ENCODE measurements at regions not wholly inside any gene's neighbourhood (a gene's known extent, or its start where the extent isn't known, plus 50 kb on each side); places are given as distances from the start of the nearest gene placed in this dataset.

DNA sequence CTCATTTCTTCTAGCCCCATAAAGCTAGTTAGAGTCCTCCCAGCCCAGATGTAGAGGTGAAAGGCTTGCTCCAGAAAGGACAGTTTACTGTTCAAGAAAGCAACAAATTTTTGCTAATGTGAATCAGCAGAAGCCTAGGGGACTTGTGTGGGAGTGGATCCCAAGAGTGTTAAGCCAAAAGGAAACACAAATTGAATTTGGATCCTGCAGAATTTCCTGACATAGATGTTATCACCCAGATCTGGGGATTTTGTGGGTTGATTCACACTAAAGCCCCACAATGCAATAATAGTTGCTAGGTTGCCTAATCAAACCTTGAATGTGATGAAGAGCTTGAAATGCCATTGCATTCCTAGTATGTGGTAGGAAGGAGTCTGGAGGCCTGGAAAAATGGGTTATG is 135.2 kb upstream of the HS3ST3A1 start:
- DNase-seq (ENCODE audit: low spot score): peak; percentile 65

DNA sequence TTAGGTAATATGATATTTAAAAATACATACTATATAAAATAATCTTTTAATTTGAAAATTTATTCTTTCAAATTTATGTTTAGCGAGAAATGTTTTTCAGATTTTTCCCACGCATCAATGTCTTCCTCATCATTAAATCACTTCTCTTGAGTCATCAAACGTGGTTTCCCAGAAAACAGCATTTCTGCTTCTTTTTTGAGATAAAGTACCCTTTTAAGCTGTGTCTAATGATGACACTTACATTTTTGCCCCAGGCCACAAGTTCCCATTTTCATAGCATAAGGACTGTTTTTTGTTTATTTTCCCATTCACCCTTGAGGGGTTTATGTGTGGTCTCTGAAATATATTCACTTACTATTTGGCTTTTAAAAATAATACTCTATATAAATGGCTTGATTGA is 139.0 kb upstream of the HS3ST3A1 start:
- DNase-seq (ENCODE audit: low spot score): no peak

DNA sequence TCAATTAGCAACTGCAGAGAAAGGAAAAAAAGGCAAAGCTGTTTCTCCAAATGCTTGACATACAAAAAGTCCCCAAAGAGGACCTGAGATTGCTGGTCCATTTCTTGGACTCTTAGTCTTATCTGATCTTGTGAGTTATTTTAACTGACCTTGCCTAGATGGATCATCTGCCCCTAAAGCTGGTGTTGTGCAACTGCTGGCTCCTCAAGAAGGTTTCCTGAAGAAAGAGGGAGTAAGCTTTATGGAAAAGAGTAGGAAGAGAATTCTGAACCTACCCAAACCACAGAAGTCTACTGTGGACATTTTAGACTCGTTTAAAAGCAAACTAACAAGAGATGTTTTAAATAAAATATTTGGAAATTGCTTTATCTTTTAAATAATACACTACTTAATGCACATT is 140.0 kb upstream of the HS3ST3A1 start:
- no peak for DNase-seq (ENCODE audit: low spot score)

- DNase-seq (ENCODE audit: low spot score): no peak
These were observed 142.2 kb upstream of the HS3ST3A1 start for GRCh38 chr17:13743906-13744305.

DNA sequence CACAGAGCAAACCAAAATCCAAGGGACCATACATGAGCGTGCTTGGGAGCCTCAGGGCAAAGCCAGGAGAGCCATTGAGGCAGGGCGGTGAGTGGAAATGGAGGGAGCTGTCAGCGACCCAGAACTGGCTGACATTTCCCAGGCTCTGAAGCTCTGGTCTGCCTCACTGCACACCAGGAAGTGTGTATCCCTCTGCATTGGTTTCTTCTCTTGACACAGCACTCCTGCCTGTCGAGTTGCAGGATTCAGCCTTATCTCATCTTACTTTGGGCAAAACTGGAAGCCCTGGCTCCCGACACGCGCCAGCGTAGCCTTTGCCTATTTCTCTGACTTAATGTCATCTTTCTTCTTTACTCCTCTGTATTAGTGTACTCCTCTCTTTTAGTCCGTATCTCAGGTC is 144.7 kb upstream of the HS3ST3A1 start:
- DNase-seq (ENCODE audit: low spot score): no peak

DNA sequence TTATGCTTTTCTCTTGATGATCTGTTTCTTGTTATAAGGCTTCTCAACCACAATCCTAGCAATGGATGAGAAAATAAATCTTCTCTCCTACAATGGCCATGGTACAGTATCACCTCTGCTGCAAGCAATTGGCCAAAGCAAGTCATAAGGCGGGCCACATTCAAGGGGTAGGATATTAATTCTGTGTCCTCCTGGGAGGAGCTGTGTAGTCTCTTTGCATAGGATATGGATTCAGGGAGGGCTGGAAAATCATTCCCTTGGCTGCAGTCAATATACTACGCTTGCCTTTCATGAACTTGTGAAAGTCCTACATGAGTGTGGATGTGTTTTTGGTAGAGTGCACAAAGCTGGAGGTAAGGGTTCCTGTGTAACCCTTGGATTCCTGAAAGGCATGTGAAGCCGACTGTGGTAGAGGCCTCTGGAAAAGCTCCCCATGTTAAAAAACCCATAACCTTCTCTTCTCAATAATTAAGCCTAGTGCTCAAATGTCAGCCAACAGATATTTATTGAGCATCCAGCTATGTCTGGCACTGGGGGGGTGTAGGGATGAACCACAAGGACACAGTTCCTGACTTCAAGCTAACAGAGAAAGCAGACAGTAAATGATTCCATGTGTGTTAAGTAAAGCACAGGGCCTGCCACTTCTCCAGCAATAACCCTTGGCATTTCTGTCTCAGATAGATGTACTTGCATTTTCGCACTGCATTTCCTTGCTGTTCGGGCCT is 147.6 kb upstream of the HS3ST3A1 start:
- peak; percentile 28 for DNase-seq (ENCODE audit: low spot score)

GRCh38 chr17:13749891-13750235 is 148.1 kb upstream of the HS3ST3A1 start:
- no peak for DNase-seq (ENCODE audit: low spot score)

- no peak for DNase-seq (ENCODE audit: low spot score)
These were observed 149.4 kb upstream of the HS3ST3A1 start for GRCh38 chr17:13750816-13751793.

DNA sequence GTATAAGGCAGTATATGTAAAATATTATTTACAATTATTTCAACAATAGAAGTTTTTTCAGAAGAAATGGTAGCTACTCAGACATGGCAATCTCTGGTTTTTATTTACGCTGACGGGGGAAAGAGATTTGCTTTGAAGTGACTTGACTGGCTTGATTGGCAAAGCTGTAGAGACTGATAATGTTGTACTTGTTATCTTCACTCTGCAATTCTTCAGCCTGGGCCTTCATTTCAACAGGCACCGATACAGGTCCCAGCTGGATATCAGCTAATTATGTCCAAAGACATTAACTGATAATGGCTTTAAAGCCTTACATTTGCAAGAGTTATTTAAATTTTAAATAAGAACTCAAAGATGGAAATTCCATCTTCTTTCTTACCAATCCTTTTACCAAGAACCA is 151.4 kb upstream of the HS3ST3A1 start:
- DNase-seq (ENCODE audit: low spot score): no peak

- peak; percentile 17 for DNase-seq (ENCODE audit: low spot score)
These were observed 152.0 kb upstream of the HS3ST3A1 start for GRCh38 chr17:13753771-13754170.

DNA sequence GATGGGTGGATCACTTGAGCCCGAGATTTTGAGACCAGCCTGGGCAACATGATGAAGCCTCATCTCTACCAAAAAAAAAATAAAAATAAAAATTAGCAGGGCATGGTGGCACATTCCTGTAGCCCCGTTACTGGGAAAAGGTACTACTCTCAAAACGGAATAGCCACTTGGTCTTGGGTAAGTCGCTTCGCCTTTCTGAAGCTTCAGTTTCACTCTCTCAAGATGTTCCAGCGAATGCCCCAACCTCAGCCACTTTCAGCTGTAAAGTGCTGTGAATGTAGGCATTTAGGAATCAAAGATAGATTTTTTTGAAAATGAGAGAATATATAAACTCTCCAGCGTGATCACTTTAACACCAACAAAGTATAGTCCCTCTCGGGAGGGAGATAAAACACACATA is 154.1 kb upstream of the HS3ST3A1 start:
- DNase-seq (ENCODE audit: low spot score): no peak

- DNase-seq (ENCODE audit: low spot score): no peak
These were observed 155.0 kb upstream of the HS3ST3A1 start for GRCh38 chr17:13756763-13757162.

DNA sequence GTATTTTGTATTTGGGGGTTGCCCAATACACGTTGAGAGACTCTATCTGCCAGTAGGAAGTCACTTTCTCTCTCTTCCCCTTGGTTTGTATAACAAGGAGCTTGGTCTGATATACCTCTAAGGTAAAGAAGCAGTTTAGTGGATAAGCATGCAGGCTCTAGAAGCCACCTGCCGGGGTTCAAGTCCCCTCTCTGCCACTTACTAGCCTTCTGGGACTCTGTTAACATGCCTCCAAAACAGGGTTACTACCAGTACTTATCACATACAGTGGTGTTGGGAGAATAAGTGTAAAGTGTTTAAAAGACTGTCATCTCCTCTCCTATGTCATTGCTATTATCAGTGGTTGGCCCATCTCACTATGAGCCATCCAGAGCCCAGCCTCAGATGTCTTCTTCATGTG is 156.1 kb upstream of the HS3ST3A1 start:
- no peak for DNase-seq (ENCODE audit: low spot score)

GRCh38 chr17:13759518-13760335 is 158.0 kb upstream of the HS3ST3A1 start:
- no peak for DNase-seq (ENCODE audit: low spot score)

GRCh38 chr17:13761038-13761603 is 159.4 kb upstream of the HS3ST3A1 start:
- no peak for DNase-seq (ENCODE audit: low spot score)

- peak; percentile 8 for DNase-seq (ENCODE audit: low spot score)
These were observed 164.0 kb upstream of the HS3ST3A1 start for GRCh38 chr17:13765701-13766100.

DNA sequence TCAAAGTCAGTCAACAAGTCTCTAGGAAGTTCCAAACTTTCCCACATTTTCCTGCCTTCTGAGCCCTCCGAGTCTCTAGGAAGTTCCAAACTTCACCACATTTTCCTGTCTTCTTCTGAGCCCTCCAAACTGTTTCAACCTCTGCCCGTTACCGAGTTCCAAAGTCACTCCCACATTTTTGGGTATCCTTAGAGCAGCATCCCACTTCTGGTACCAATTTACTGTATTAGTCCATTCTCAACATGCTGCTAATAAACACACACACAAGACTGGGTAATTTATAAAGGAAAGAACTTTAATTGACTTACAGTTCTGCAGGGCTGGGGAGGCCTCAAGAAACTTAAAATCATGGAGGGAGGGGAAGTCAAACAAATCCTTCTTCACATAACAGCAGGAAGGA is 169.0 kb upstream of the HS3ST3A1 start:
- DNase-seq (ENCODE audit: low spot score): no peak

DNA sequence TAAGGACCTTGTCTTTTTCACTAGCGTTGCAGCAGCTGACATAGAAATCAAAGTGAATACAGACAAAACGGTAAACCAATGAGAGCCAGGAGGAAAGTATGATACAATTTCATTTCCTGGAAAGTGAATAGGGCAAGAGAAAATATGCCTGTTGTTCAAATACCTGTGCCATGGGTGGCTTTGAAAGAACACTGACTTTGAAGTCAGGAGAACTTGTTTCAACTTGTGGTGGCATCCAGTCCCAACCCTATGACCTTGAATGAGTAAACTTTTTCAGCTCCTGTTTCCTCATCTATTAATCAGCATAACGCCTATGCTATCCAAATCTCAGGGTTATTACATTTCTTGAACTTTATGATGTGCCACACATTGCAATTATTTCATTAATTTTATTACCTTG is 173.7 kb upstream of the HS3ST3A1 start:
- DNase-seq (ENCODE audit: low spot score): no peak

- DNase-seq (ENCODE audit: low spot score): no peak
These were observed 174.4 kb upstream of the HS3ST3A1 start for GRCh38 chr17:13776027-13776551.

DNA sequence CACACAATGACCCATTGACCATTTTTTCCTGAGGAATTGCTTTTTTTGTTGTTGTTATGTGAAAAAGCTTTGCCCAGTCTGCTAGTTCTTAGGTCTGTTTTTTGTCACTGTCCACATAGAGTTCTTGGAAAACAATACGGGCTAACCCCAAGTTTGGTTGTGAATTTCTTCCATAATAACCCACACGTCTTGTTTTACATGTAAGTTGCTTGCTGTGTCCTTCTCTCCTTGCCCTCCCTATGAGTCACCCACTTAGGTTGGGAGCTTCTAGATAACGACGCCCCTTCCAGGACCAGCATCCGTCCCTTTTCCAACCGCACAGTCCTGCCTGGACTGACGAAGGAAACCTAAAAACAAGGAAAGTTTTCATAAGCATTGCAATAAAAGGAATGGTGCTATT is 175.3 kb upstream of the HS3ST3A1 start:
- DNase-seq (ENCODE audit: low spot score): no peak

DNA sequence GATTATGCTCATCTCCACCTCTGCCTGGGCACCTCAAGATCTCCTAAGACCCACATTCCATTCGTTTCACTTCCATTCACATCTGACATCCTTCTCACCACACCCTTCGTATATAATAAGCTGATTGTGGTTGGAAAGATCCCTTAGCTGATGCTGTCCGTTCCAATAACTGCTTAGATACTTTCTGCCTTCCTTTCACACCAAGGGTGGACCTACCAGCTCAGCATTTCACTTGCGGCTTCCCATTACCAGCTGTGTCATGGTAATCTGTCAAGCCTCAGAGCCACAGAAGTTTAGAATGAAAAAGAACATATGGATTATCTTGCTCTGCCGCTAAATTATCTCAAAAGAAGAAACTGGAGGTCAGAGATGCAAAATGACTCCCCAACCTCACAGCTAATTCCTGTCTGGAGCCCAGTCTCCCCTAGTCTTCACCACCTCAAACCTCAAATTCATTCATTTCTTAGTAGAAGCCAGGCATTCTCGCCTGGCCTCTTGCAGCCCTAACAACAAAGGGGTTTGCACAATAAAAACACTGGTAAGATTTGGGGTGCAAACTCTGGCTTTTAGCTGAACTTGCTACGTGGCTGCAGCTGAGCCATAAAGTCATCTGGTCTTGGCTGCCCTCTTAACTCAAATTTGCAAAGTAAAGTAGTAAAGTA is 182.8 kb upstream of the HS3ST3A1 start:
- no peak for DNase-seq (ENCODE audit: low spot score)

All from GM03348 (cell line).